NCI-H187 (cell line): ENCODE measurements at regions not wholly inside any gene's neighbourhood (a gene's known extent, or its start where the extent isn't known, plus 50 kb on each side); places are given as distances from the start of the nearest gene placed in this dataset.

Source experiments
- DNase-seq, 2 experiments: peaks; one replicate each; lab custom pipeline; 2025; lab: John Stamatoyannopoulos, UW

- DNase-seq: no peak
Measured at GRCh38 chr2:199025146-199025545, 432.6 kb downstream of the SATB2 start.

- no peak for DNase-seq
Measured at GRCh38 chr2:199024224-199024623, 433.5 kb downstream of the SATB2 start.

GRCh38 chr2:199019898-199020507 lies 437.7 kb downstream of the SATB2 start:
- DNase-seq: no peak

- DNase-seq: no peak
Measured at GRCh38 chr2:199018826-199019225, 438.9 kb downstream of the SATB2 start.

GRCh38 chr2:199015072-199015471 lies 442.7 kb downstream of the SATB2 start:
- DNase-seq: no peak

GRCh38 chr2:199014226-199014625 lies 443.5 kb downstream of the SATB2 start:
- no peak for DNase-seq

GRCh38 chr2:199011908-199012307 lies 445.8 kb downstream of the SATB2 start:
- no peak for DNase-seq

- no peak for DNase-seq
Measured at GRCh38 chr2:198994678-198995077, 463.1 kb downstream of the SATB2 start.

- no peak for DNase-seq
Measured at GRCh38 chr2:198991431-198991830, 466.3 kb downstream of the SATB2 start.

GRCh38 chr2:198975779-198976178 lies 482.0 kb downstream of the SATB2 start:
- DNase-seq: no peak

GRCh38 chr2:198973785-198974184 lies 484.0 kb downstream of the SATB2 start:
- no peak for DNase-seq

GRCh38 chr2:198973181-198973580 lies 484.6 kb downstream of the SATB2 start:
- DNase-seq: no peak

- no peak for DNase-seq
Measured at GRCh38 chr2:198968545-198968944, 489.2 kb downstream of the SATB2 start.

GRCh38 chr2:198966269-198966668 lies 491.5 kb downstream of the SATB2 start:
- no peak for DNase-seq

GRCh38 chr2:198961547-198961946 lies 496.2 kb downstream of the SATB2 start:
- no peak for DNase-seq

GRCh38 chr2:198957181-198957580 lies 500.6 kb downstream of the SATB2 start:
- no peak for DNase-seq

GRCh38 chr2:198953328-198953727 lies 504.4 kb downstream of the SATB2 start:
- DNase-seq: no peak

- DNase-seq: no peak
Measured at GRCh38 chr2:198950803-198951202, 506.9 kb downstream of the SATB2 start.

GRCh38 chr2:198945496-198945895 lies 512.2 kb downstream of the SATB2 start:
- no peak for DNase-seq

- no peak for DNase-seq
Measured at GRCh38 chr2:198930170-198930569, 527.6 kb downstream of the SATB2 start.

GRCh38 chr2:198928026-198928425 lies 529.7 kb downstream of the SATB2 start:
- DNase-seq: no peak

- DNase-seq: no peak
Measured at GRCh38 chr2:198917926-198918720, 539.6 kb downstream of the SATB2 start.

- no peak for DNase-seq
Measured at GRCh38 chr2:198917275-198917674, 540.5 kb downstream of the SATB2 start.
